Retinal pigment epithelial cell (primary cell): ENCODE measurements at regions not wholly inside any gene's neighbourhood (a gene's known extent, or its start where the extent isn't known, plus 50 kb on each side); places are given as distances from the start of the nearest gene placed in this dataset.

Experiments
- DNase-seq: peaks from one replicate; pipeline ENCODE4 v3.0.0-alpha.2; 2010; ENCODE audit warnings: low read depth
- H3K4me3 ChIP-seq: 2 replicates; pipeline ENCODE4 v1.5.1; 2011; ENCODE audit warnings: mild to moderate bottlenecking, low read length, control low read depth, moderate library complexity
- TF ChIP-seq, protein P1 (sequence below): conservative IDR thresholded peaks from 2 replicates; pipeline ENCODE4 v1.5.1; 2011; ENCODE audit warnings: low read depth, low read length, control low read depth, inconsistent platforms

DNA sequence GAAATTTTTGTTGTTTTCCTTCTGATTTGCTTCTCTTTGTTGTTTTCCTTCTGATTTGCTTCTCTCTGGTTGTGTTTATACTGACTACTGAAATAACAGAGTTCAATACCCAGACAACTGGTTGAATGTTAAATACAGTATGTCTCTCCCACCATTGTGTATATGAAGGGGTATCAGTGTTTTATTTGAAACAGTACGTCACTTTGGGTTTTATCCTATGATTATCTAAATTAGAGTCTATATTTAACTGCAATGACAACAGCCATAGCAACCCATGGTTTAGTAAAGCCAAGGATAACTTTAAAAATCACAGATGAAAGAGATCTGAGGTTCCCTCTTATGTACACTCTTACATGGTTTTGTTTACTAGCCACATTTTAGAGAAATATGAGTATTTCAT, 141.3 kb downstream of the GNAT3 start:
- no peak for DNase-seq
- H3K4me3 ChIP-seq: no peak overlapping the region
- TF ChIP-seq, protein P1, sequence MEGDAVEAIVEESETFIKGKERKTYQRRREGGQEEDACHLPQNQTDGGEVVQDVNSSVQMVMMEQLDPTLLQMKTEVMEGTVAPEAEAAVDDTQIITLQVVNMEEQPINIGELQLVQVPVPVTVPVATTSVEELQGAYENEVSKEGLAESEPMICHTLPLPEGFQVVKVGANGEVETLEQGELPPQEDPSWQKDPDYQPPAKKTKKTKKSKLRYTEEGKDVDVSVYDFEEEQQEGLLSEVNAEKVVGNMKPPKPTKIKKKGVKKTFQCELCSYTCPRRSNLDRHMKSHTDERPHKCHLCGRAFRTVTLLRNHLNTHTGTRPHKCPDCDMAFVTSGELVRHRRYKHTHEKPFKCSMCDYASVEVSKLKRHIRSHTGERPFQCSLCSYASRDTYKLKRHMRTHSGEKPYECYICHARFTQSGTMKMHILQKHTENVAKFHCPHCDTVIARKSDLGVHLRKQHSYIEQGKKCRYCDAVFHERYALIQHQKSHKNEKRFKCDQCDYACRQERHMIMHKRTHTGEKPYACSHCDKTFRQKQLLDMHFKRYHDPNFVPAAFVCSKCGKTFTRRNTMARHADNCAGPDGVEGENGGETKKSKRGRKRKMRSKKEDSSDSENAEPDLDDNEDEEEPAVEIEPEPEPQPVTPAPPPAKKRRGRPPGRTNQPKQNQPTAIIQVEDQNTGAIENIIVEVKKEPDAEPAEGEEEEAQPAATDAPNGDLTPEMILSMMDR: no peak

DNA sequence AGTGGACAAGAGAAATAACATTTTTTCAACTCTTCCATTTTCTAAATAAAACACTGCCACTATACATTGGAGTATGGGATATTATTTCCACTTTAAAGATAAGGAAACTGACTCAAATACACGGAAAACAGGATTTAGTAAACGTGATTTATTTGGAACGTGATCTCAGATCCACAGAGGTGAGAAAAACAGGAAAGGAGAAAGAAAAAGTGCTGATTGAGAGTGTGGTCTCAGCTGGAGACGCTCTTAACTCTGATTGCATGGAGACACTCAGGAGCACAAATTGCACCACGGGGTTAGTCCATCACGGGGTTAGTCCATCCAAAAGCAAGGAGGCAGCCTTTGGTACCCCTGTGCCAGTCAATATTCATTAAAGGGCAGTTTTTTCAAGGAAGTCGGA, 142.5 kb downstream of the GNAT3 start:
- TF ChIP-seq, protein P1: no peak
- H3K4me3 ChIP-seq: no peak overlapping the region
- no peak for DNase-seq

DNA sequence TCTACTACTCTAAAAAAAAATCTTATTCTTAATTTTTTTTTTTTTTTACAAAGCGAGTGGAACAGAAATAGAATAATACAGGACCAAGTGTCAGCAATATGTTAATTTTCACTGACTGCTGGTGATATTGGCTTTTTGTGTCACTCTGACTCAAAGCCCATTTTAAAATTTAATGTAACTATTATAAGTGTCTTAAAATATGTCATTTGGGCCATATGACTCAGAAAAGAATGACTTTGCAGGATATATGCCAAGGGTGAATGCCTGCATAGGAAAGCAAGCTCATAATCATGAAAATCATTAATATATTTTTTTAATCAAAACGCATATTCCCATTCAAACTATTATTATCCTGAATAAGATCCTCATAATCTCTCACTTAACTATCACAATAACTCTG, 149.2 kb downstream of the GNAT3 start:
- H3K4me3 ChIP-seq: no peak overlapping the region
- TF ChIP-seq, protein P1: no peak
- no peak for DNase-seq

DNA sequence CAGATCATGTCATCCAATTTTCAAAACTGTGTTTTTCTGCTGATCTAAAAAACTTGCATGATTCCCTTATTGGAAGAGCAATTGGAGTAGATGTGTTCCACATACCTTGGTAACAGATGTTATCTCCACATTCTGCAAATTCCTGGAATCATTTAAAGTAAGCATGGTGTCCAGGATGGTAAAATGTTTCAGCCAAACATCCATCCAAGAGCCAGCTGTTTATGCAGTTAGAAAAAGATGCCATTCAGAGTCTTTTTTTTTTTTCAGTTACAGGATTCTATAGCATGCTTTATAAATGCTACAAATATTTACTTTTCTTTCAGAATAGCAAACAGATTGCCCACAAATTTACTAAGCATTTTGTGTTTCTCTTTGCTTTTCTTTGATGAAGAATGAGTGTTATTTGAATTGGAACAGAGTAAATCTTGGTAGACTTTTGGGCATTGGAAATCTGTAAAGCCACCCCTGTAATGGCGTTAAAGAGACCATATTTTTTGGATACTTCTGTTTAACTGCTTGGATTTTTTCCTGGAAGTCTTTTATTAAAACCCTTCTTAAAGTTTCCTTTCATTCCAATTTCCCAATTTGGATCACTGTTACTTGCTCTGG, 149.8 kb downstream of the GNAT3 start:
- no peak for DNase-seq
- TF ChIP-seq, protein P1: no peak
- H3K4me3 ChIP-seq: no peak overlapping the region

DNA sequence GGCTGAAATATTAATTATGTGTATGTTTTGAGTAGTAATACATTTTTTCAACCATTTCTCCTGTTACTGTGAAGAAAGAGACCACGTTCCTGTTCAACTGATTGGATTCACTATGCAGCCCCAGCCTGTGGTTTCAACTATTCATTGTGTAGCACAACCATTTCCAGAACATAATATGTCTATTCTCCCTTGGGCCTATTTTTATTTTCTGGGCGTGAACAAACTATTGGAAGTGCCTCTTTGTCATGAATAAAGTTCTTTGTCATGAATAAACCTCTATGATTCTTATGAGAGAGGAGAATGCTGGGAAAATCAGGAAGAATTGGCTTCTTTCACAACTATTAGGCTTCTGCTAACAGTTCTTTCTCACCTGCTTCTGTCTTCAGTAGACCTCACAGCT, 152.4 kb downstream of the GNAT3 start:
- no peak for DNase-seq
- no peak overlapping the region for H3K4me3 ChIP-seq
- TF ChIP-seq, protein P1: no peak

DNA sequence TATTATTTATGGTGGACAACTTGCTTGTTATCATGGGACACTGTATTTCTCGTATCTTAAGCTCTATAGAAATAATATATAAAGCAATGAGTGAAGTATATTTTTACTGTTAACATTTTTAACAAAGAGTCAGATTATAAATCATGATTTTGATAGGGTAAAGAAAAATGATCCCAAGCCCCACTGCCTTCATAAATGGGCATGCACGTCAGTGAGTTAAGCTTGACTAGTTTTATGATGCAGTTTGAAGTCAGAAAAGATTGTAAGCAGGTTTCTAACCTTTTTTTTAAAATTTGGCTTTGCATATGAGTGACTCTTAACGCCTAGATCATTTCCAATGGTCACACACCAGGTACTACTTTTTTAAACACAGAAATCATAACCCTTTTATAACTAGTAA, 152.8 kb downstream of the GNAT3 start:
- no peak for DNase-seq
- no peak overlapping the region for H3K4me3 ChIP-seq
- TF ChIP-seq, protein P1: no peak

DNA sequence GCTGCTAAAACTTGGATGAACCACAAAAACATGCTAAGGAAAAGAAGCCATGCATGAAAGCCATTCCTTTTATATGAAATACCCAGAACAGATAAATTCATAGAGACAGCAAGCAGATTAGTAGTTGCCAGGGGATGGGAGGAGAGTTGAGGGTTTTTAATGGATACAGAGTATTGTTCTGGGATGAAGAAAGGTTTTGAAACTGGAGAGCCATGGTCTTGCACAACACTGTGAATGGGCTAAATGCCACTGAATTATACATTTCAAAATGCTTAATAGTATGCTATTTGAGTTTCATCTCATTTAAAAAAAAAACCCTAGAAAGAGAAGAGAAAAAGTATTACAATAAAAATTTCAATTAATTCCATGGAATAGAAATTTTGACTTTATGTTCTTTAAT, 154.3 kb downstream of the GNAT3 start:
- DNase-seq: no peak
- no peak overlapping the region for H3K4me3 ChIP-seq
- TF ChIP-seq, protein P1: no peak
